Uterus (tissue), 3 donors: ENCODE measurements at regions not wholly inside any gene's neighbourhood (a gene's known extent, or its start where the extent isn't known, plus 50 kb on each side); places are given as distances from the start of the nearest gene placed in this dataset.
"Not testable (repeated sequence)": the region's sequence is repeated elsewhere in the genome, so short reads cannot be mapped to it uniquely, and the experiment has no call there.

Source experiments
- DNase-seq, 2 donors: peaks; one replicate each; pipeline ENCODE4 v3.0.0-alpha.2; 2019 to 2020
- H3K27ac ChIP-seq, 2 donors: fragments of 200-600 bp; sonication (generic); 1 replicate in 1 of 2; 2 replicates in 1 of 2; pipeline ENCODE4 v1.5.1; 2016 to 2018
- H3K27me3 ChIP-seq, 2 donors: fragments of 200-600 bp; sonication (generic); one replicate each; pipeline ENCODE4 v1.5.1; 2018 to 2019; ENCODE audit warnings: control low read depth in 1 of 2
- H3K36me3 ChIP-seq, 2 donors: fragments of 200-600 bp; sonication (generic); one replicate each; pipeline ENCODE4 v1.5.1; 2019; ENCODE audit warnings: control low read depth in 1 of 2
- H3K4me1 ChIP-seq, 2 donors: fragments of 200-600 bp; sonication (generic); one replicate each; pipeline ENCODE4 v1.5.1; 2018 to 2019; ENCODE audit warnings: control low read depth in 1 of 2
- H3K4me3 ChIP-seq, 2 donors: fragments of 200-600 bp; sonication (generic); 1 replicate in 1 of 2; 2 replicates in 1 of 2; pipeline ENCODE4 v1.5.1; 2018 to 2019; ENCODE audit warnings: mild to moderate bottlenecking in 1 of 2
- H3K9me3 ChIP-seq, 2 donors: fragments of 200-600 bp; sonication (generic); one replicate each; pipeline ENCODE4 v1.5.1; 2019; ENCODE audit warnings: control low read depth in 1 of 2
- CTCF ChIP-seq, 4 experiments: fragments of 200-600 bp in 2 of 4; fragments of 450-650 bp in 2 of 4; sonication (generic) in 2 of 4; IDR thresholded peaks; one replicate each; pipeline ENCODE4 v1.5.1; 2016 to 2019; ENCODE audit warnings: antibody characterized with exemption in 4 of 4, mild to moderate bottlenecking in 2 of 4, moderate library complexity in 1 of 4
- POLR2A ChIP-seq, 2 donors: fragments of 450-650 bp; IDR thresholded peaks; one replicate each; pipeline ENCODE4 v1.6.1; 2016; ENCODE audit warnings: antibody characterized with exemption in 2 of 2, mild to moderate bottlenecking in 1 of 2, moderate library complexity in 1 of 2
- intact Hi-C: fragments of 100-400 bp; cut with DNase I; formaldehyde crosslinking; loops from one replicate; pipeline ENCODE4 v1.15.1; 2023; ENCODE audit warnings: low total_unique reads
- donor health status: DM: yes; HTN: yes; CAD: no.

GRCh38 chr10:118892255-118892654 is 137.3 kb upstream of the NANOS1 start:
- H3K27me3 ChIP-seq = no peaks in the 10 kb centered on the region
- H3K27ac ChIP-seq = no peak overlapping the region
- intact Hi-C loops = no loop called here
- TF ChIP-seq POLR2A (IDR thresholded peaks at IDR 0.05) (no peak), CTCF (IDR thresholded peaks at IDR 0.05) (no peak)
- no peak for DNase-seq
- H3K4me1 ChIP-seq = no peaks in the 10 kb centered on the region
- no peaks in the 10 kb centered on the region for H3K9me3 ChIP-seq
- H3K4me3 ChIP-seq = no peak overlapping the region
- no peaks in the 10 kb centered on the region for H3K36me3 ChIP-seq

GRCh38 chr10:118894891-118895290 is 134.6 kb upstream of the NANOS1 start:
- H3K36me3 ChIP-seq, H3K27ac ChIP-seq, H3K9me3 ChIP-seq, H3K4me1 ChIP-seq, H3K27me3 ChIP-seq, DNase-seq, intact Hi-C loops, H3K4me3 ChIP-seq: not testable (repeated sequence)

- TF ChIP-seq POLR2A (IDR thresholded peaks at IDR 0.05) = no peak
- TF ChIP-seq CTCF (IDR thresholded peaks at IDR 0.05) = no peak
- H3K36me3 ChIP-seq = no peaks in the 10 kb centered on the region
- no peak overlapping the region for H3K4me3 ChIP-seq
- H3K4me1 ChIP-seq = no peaks in the 10 kb centered on the region
- no peak for DNase-seq
- H3K9me3 ChIP-seq = no peaks in the 10 kb centered on the region
- H3K27ac ChIP-seq = no peak overlapping the region
- H3K27me3 ChIP-seq = no peaks in the 10 kb centered on the region
- intact Hi-C loops = no loop called here
Observed at GRCh38 chr10:118900617-118901016, 128.9 kb upstream of the NANOS1 start.

- Histone ChIP-seq H3K27me3 (no peaks in the 10 kb centered on the region), H3K36me3 (no peaks in the 10 kb centered on the region), H3K4me3 (no peak overlapping the region), H3K9me3 (no peaks in the 10 kb centered on the region), H3K27ac (no peak overlapping the region), H3K4me1 (no peaks in the 10 kb centered on the region)
- intact Hi-C loops = no loop called here
- TF ChIP-seq CTCF (IDR thresholded peaks at IDR 0.05) (no peak), POLR2A (IDR thresholded peaks at IDR 0.05) (no peak)
- no peak for DNase-seq
Observed at GRCh38 chr10:118901380-118901779, 128.1 kb upstream of the NANOS1 start.

- Histone ChIP-seq H3K9me3 (no peaks in the 10 kb centered on the region), H3K36me3 (no peaks in the 10 kb centered on the region), H3K4me3 (no peak overlapping the region), H3K27me3 (no peaks in the 10 kb centered on the region), H3K27ac (no peak overlapping the region), H3K4me1 (no peaks in the 10 kb centered on the region)
- intact Hi-C loops = no loop called here
- no peak for DNase-seq
- no peak for TF ChIP-seq CTCF (IDR thresholded peaks at IDR 0.05)
- TF ChIP-seq POLR2A (IDR thresholded peaks at IDR 0.05) = no peak
Observed at GRCh38 chr10:118901906-118902305, 127.6 kb upstream of the NANOS1 start.

- H3K27me3 ChIP-seq, intact Hi-C loops, H3K27ac ChIP-seq: not testable (repeated sequence)
Observed at GRCh38 chr10:118902656-118903055, 126.9 kb upstream of the NANOS1 start.

More at GRCh38 chr10:118902656-118903055, 126.9 kb upstream of the NANOS1 start:
- H3K4me3 ChIP-seq, H3K36me3 ChIP-seq, H3K4me1 ChIP-seq, DNase-seq, H3K9me3 ChIP-seq: not testable (repeated sequence)
